SK-N-SH (cell line): ENCODE measurements at regions not wholly inside any gene's neighbourhood (a gene's known extent, or its start where the extent isn't known, plus 50 kb on each side); places are given as distances from the start of the nearest gene placed in this dataset.

ENCODE experiments used
- CTCF ChIA-PET: fragments of 300-600, 350-600 bp; formaldehyde crosslinking; extraction: SDS; loops from one replicate; lab custom pipeline; 2021; lab: Yijun Ruan, JAX
- POLR2A ChIA-PET: fragments of 350-600 bp; sonication (Branson Sonifier 250); formaldehyde crosslinking; extraction: SDS; loops from one replicate; lab custom pipeline; 2020; ENCODE audit warnings: antibody characterized with exemption, inconsistent platforms; lab: Yijun Ruan, JAX
- DNase-seq: peaks from one replicate; pipeline ENCODE4 v3.0.0; 2012
- H2AFZ ChIP-seq: fragments of 200-600 bp; sonication (generic); 2 replicates; pipeline ENCODE4 v1.8.1; 2016; ENCODE audit warnings: antibody characterized with exemption, mild to moderate bottlenecking, low read depth
- H3F3A ChIP-seq: fragments of 200-600 bp; sonication (generic); replicated peaks from 2 replicates; pipeline ENCODE3; 2016; ENCODE audit warnings: antibody characterized with exemption, mild to moderate bottlenecking; ENCODE audit not compliant: insufficient read depth
- H3K27ac ChIP-seq, 2 experiments: fragments of 200-500 bp in 1 of 2; fragments of 200-600 bp in 1 of 2; sonication (Bioruptor generic) in 1 of 2; sonication (generic), shearing (Covaris generic) in 1 of 2; 2 replicates each; pipeline versions ENCODE4 v1.5.1 to v1.6.1; 2014 to 2016; ENCODE audit warnings: low read depth in 2 of 2, inconsistent platforms in 1 of 2, low read length in 1 of 2, mild to moderate bottlenecking in 1 of 2, mixed read lengths in 1 of 2
- H3K27me3 ChIP-seq: fragments of 200-600 bp; sonication (generic), shearing (Covaris generic); 2 replicates; pipeline ENCODE4 v1.6.1; 2016; ENCODE audit warnings: mixed run types; ENCODE audit not compliant: insufficient read depth
- H3K36me3 ChIP-seq, 2 experiments: fragments of 200-500 bp in 1 of 2; fragments of 200-600 bp in 1 of 2; sonication (Bioruptor generic) in 1 of 2; sonication (generic) in 1 of 2; replicated peaks in 1 of 2; 2 replicates each; pipeline versions ENCODE3 to v1.5.1; 2014 to 2016; ENCODE audit warnings: low read length in 1 of 2, mild to moderate bottlenecking in 1 of 2; ENCODE audit not compliant: insufficient read depth in 2 of 2, control insufficient read depth in 1 of 2
- H3K4me1 ChIP-seq, 2 experiments: fragments of 200-500 bp in 1 of 2; fragments of 200-600 bp in 1 of 2; sonication (Bioruptor generic) in 1 of 2; sonication (generic), shearing (Covaris generic) in 1 of 2; 2 replicates each; pipeline versions ENCODE4 v1.5.1 to v1.6.1; 2014 to 2016; ENCODE audit warnings: low read depth in 1 of 2, low read length in 1 of 2, mixed run types in 1 of 2; ENCODE audit not compliant: insufficient read depth in 2 of 2, control insufficient read depth in 1 of 2
- H3K4me2 ChIP-seq: fragments of 200-600 bp; sonication (generic), shearing (Covaris generic); 2 replicates; pipeline ENCODE4 v1.6.1; 2017; ENCODE audit warnings: mixed run types
- H3K4me3 ChIP-seq, 2 experiments: fragments of 200-500 bp in 1 of 2; fragments of 200-600 bp in 1 of 2; sonication (Bioruptor generic) in 1 of 2; sonication (generic), shearing (Covaris generic) in 1 of 2; 2 replicates each; pipeline versions ENCODE4 v1.5.1 to v1.8.1; 2014 to 2016; ENCODE audit warnings: low read depth in 2 of 2, inconsistent platforms in 1 of 2, low read length in 1 of 2, mild to moderate bottlenecking in 1 of 2, mixed read lengths in 1 of 2, moderate library complexity in 1 of 2
- H3K79me2 ChIP-seq: fragments of 200-600 bp; sonication (generic); 2 replicates; pipeline ENCODE4 v1.8.1; 2017; ENCODE audit warnings: mild to moderate bottlenecking; ENCODE audit not compliant: insufficient read depth
- H3K9ac ChIP-seq: fragments of 200-600 bp; sonication (generic); 2 replicates; pipeline ENCODE4 v1.6.1; 2017; ENCODE audit warnings: mixed run types
- H3K9me2 ChIP-seq: fragments of 200-600 bp; sonication (generic); 2 replicates; pipeline ENCODE4 v1.6.1; 2017; ENCODE audit warnings: mixed run types
- H3K9me3 ChIP-seq: fragments of 200-600 bp; sonication (generic); 2 replicates; pipeline ENCODE4 v1.6.1; 2017; ENCODE audit warnings: mixed run types, mild to moderate bottlenecking, moderate library complexity
- H4K20me1 ChIP-seq: fragments of 200-600 bp; sonication (generic); 2 replicates; pipeline ENCODE4 v1.6.1; 2017; ENCODE audit warnings: mild to moderate bottlenecking, mixed run types; ENCODE audit not compliant: insufficient read depth
- CTCF ChIP-seq: fragments of 200-600 bp; sonication (generic); IDR thresholded peaks from 2 replicates; pipeline ENCODE4 v1.6.1; 2017; ENCODE audit warnings: antibody characterized with exemption, mild to moderate bottlenecking, moderate library complexity
- GABPA ChIP-seq: IDR thresholded peaks from 2 replicates; pipeline ENCODE4 v1.4.0; 2012; ENCODE audit warnings: low read depth, mild to moderate bottlenecking
- GATA2 ChIP-seq: sonication (generic); formaldehyde crosslinking; IDR thresholded peaks from 2 replicates; pipeline ENCODE4 v1.5.0; 2020; ENCODE audit warnings: mild to moderate bottlenecking, missing genetic modification reagents
- MAX ChIP-seq: IDR thresholded peaks from 2 replicates; pipeline ENCODE4 v1.4.0; 2012; ENCODE audit warnings: low read depth
- MEF2A ChIP-seq: IDR thresholded peaks from 2 replicates; pipeline ENCODE4 v1.4.0; 2012; ENCODE audit warnings: low read depth, borderline replicate concordance
- NFIC ChIP-seq: IDR thresholded peaks from 2 replicates; pipeline ENCODE4 v1.4.0; 2012; ENCODE audit warnings: borderline replicate concordance
- NRF1 ChIP-seq: IDR thresholded peaks from 2 replicates; pipeline ENCODE4 v1.6.1; 2012; ENCODE audit warnings: low read depth, mild to moderate bottlenecking, low read length
- POLR2AphosphoS5 ChIP-seq: IDR thresholded peaks from 2 replicates; pipeline ENCODE4 v1.6.1; 2012; ENCODE audit warnings: low read depth, low read length
- RCOR1 ChIP-seq: fragments of 150-350 bp; IDR thresholded peaks from 2 replicates; pipeline ENCODE4 v1.6.1; 2017; ENCODE audit warnings: antibody characterized with exemption, low read length
- RXRA ChIP-seq: IDR thresholded peaks from 2 replicates; pipeline ENCODE4 v1.4.0; 2012; ENCODE audit warnings: low read depth, mild to moderate bottlenecking, borderline replicate concordance
- SMC3 ChIP-seq: IDR thresholded peaks from 2 replicates; pipeline ENCODE4 v1.6.1; 2012; ENCODE audit warnings: low read depth, low read length, improper control_type of control experiment
- TCF12 ChIP-seq: IDR thresholded peaks from 2 replicates; pipeline ENCODE4 v1.4.0; 2012
- TEAD4 ChIP-seq: IDR thresholded peaks from 2 replicates; pipeline ENCODE4 v1.4.0; 2012; ENCODE audit warnings: mild to moderate bottlenecking, borderline replicate concordance; ENCODE audit not compliant: insufficient read depth
- YY1 ChIP-seq: IDR thresholded peaks from 2 replicates; pipeline ENCODE4 v1.4.0; 2012; ENCODE audit warnings: low read depth, mild to moderate bottlenecking
- ZBTB33 ChIP-seq: IDR thresholded peaks from 2 replicates; pipeline ENCODE4 v1.4.0; 2012; ENCODE audit warnings: low read depth, borderline replicate concordance
- WGBS: methylation state at CpG from one replicate; pipeline ENCODE4 v1.1.6; 2017; ENCODE audit warnings: low lambda C conversion rate; 5-methylcytosine and 5-hydroxymethylcytosine counted together
- TF ChIP-seq, protein P1 (sequence below): fragments of 150-350 bp; IDR thresholded peaks from 2 replicates; pipeline ENCODE4 v1.6.1; 2016; ENCODE audit warnings: mild to moderate bottlenecking, low read depth, low read length
- TF ChIP-seq, protein P2 (sequence below): IDR thresholded peaks from 2 replicates; pipeline ENCODE4; 2012
- TF ChIP-seq, protein P3 (sequence below): IDR thresholded peaks from 2 replicates; pipeline ENCODE4 v1.4.0; 2012; ENCODE audit warnings: low read depth, borderline replicate concordance

DNA sequence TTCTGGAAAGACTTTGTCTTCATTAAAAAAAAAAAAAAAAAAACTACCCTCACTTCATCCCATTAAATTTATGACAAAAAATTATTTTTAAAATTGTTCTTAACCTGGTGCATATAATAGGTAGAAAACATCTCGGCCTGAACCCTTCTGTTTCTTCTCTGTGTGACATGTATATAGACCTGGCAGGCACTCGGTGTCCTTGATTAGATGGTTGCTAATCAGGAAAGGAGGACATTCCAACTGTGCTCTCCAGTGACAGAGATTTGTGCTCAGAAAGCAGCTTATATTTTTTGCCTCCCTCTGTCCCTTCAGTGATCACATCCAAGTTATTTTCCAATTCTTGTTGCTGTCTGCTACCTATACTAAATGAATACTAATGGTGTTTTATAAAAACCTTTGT lies 355.6 kb downstream of the CBLL2 start:
- H3K79me2 ChIP-seq: no peaks in the 10 kb centered on the region
- H3K27me3 ChIP-seq: no peaks in the 10 kb centered on the region
- no peak overlapping the region for H3K4me2 ChIP-seq
- H3K36me3 ChIP-seq: no peaks in the 10 kb centered on the region
- DNase-seq: no peak
- H2AFZ ChIP-seq: no peak overlapping the region
- no peaks in the 10 kb centered on the region for H3K9me2 ChIP-seq
- no peaks in the 10 kb centered on the region for H4K20me1 ChIP-seq
- no peaks in the 10 kb centered on the region; a peak in 1 of 4 replicates for H3K4me1 ChIP-seq
- ChIA-PET CTCF (interaction anchor here (0.9 to 1.2 kb wide), 3 partner anchors 13 to 498 kb away, joined by 3 read pairs; no protein-coding TSS in a partner anchor), POLR2A (no interaction called here)
- H3K4me3 ChIP-seq: no peak overlapping the region
- WGBS: 15% methylated on average over 2 of the region's 2 CpGs
- TF ChIP-seq, protein P1, sequence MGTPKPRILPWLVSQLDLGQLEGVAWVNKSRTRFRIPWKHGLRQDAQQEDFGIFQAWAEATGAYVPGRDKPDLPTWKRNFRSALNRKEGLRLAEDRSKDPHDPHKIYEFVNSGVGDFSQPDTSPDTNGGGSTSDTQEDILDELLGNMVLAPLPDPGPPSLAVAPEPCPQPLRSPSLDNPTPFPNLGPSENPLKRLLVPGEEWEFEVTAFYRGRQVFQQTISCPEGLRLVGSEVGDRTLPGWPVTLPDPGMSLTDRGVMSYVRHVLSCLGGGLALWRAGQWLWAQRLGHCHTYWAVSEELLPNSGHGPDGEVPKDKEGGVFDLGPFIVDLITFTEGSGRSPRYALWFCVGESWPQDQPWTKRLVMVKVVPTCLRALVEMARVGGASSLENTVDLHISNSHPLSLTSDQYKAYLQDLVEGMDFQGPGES: no peak
- no peak for TF ChIP-seq CTCF
- TF ChIP-seq, protein P2, sequence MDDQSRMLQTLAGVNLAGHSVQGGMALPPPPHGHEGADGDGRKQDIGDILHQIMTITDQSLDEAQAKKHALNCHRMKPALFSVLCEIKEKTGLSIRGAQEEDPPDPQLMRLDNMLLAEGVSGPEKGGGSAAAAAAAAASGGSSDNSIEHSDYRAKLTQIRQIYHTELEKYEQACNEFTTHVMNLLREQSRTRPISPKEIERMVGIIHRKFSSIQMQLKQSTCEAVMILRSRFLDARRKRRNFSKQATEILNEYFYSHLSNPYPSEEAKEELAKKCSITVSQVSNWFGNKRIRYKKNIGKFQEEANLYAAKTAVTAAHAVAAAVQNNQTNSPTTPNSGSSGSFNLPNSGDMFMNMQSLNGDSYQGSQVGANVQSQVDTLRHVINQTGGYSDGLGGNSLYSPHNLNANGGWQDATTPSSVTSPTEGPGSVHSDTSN: no peak
- no peak for TF ChIP-seq NRF1
- no peak for TF ChIP-seq POLR2AphosphoS5
- TF ChIP-seq MEF2A: no peak
- no peak for TF ChIP-seq RXRA
- TF ChIP-seq MAX: no peak
- no peak for TF ChIP-seq NFIC
- TF ChIP-seq YY1: no peak
- H3K9ac ChIP-seq: no peak overlapping the region
- no peaks in the 10 kb centered on the region for H3F3A ChIP-seq
- H3K9me3 ChIP-seq: no peaks in the 10 kb centered on the region
- no peak overlapping the region for H3K27ac ChIP-seq

DNA sequence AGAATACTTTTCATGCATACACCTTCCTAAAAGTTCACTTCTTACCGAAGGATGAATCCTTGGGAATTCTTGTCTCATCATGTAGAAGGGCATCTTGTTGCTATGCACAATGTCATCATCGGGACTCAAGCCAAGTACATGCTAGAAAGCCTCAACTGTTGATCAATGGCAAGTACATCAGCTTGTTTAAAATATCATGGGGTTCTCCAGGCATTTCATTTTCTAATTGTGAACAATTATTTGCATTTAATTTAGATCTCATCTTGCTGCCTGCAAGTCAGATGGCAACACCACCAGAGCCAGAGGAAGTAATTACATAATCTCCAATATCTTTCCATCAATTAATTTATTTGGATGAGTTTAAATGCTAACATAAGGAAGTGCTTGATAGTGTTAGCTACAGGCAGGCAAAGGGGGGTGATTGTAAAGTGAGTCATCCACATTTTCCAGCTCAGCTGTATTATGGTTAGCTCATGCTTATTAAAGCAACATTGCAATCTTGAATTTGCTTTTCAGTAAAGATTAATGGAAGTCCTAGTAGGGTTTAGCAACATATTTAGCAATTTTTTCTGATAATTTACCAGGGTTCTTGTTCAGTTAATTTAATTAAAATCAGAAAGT lies 356.5 kb downstream of the CBLL2 start:
- H3K79me2 ChIP-seq: no peaks in the 10 kb centered on the region
- no peak overlapping the region for H3K27ac ChIP-seq
- H3K4me2 ChIP-seq: 0 out of 2 replicates have a peak overlapping the region, but pooled peaks have one; percentile 3
- H4K20me1 ChIP-seq: no peaks in the 10 kb centered on the region
- no peaks in the 10 kb centered on the region for H3F3A ChIP-seq
- ChIA-PET POLR2A (no interaction called here), CTCF (interaction anchor here (0.9 to 1.2 kb wide), 3 partner anchors 12 to 499 kb away, joined by 3 read pairs; no protein-coding TSS in a partner anchor)
- H3K4me1 ChIP-seq: no peaks in the 10 kb centered on the region; a peak in 2 of 4 replicates
- no peaks in the 10 kb centered on the region for H3K9me2 ChIP-seq
- H2AFZ ChIP-seq: no peak overlapping the region
- no peaks in the 10 kb centered on the region for H3K27me3 ChIP-seq
- H3K9ac ChIP-seq: no peak overlapping the region
- H3K36me3 ChIP-seq: no peaks in the 10 kb centered on the region
- H3K9me3 ChIP-seq: no peaks in the 10 kb centered on the region
- H3K4me3 ChIP-seq: no peak overlapping the region
- DNase-seq: no peak
- 10% methylated on average over 2 of the region's 2 CpGs for WGBS
- TF ChIP-seq, protein P3, sequence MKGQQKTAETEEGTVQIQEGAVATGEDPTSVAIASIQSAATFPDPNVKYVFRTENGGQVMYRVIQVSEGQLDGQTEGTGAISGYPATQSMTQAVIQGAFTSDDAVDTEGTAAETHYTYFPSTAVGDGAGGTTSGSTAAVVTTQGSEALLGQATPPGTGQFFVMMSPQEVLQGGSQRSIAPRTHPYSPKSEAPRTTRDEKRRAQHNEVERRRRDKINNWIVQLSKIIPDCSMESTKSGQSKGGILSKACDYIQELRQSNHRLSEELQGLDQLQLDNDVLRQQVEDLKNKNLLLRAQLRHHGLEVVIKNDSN: no peak
- TF ChIP-seq SMC3: no peak
- no peak for TF ChIP-seq TEAD4
- no peak for TF ChIP-seq TCF12
- no peak for TF ChIP-seq CTCF
- TF ChIP-seq ZBTB33: no peak
- no peak for TF ChIP-seq RCOR1
- no peak for TF ChIP-seq GABPA
- no peak for TF ChIP-seq GATA2 (CRISPR knock-in tag)
